ENCODE measurements at regions not wholly inside any gene's neighbourhood (a gene's known extent, or its start where the extent isn't known, plus 50 kb on each side); places are given as distances from the start of the nearest gene placed in this dataset.

- no peak for DNase-seq (ENCODE audit: low spot score)
- Histone ChIP-seq H2AFZ (ENCODE audit: low read length) (no peak overlapping the region), H3K9ac (ENCODE audit: insufficient read depth, low read depth, low read length) (no peak overlapping the region), H3K9me3 (ENCODE audit: low read length) (peaks cover 13% of the 10 kb centered on the region), H3K4me2 (ENCODE audit: low read depth, low read length) (no peak overlapping the region), H3K4me1 (ENCODE audit: insufficient read depth, low read length) (no peaks in the 10 kb centered on the region), H3K79me2 (ENCODE audit: insufficient read depth, low read length) (no peaks in the 10 kb centered on the region), H4K20me1 (ENCODE audit: insufficient read depth, low read length) (no peaks in the 10 kb centered on the region), H3K36me3 (replicated peaks in 1 of 2; ENCODE audit: control insufficient read depth in 1 of 2, insufficient read depth in 2 of 2, low read length in 2 of 2) (no peaks in the 10 kb centered on the region), H3K27me3 (ENCODE audit: control insufficient read depth in 1 of 2, insufficient read depth in 2 of 2, low read length in 2 of 2) (peaks cover 4 to 69% of the 10 kb centered on the region in 2 experiments; a peak in 4 of 5 replicates), H3K4me3 (replicated peaks in 1 of 3; ENCODE audit: insufficient read depth in 1 of 3, low read depth in 2 of 3, low read length in 3 of 3) (no peak overlapping the region), H3K27ac (ENCODE audit: extremely low read length, insufficient read depth, low read length) (no peak overlapping the region)
- CTCF ChIA-PET (ENCODE audit: low intra/inter-chr PET ratio, low total read pairs): no interaction called here
- no peak for TF ChIP-seq ZNF24 (IDR thresholded peaks at IDR 0.05)
- no peak for TF ChIP-seq ZKSCAN1 (IDR thresholded peaks at IDR 0.05; ENCODE audit: low read length)
- no peak for TF ChIP-seq E2F2 (CRISPR knock-in tag; IDR thresholded peaks at IDR 0.05; ENCODE audit: borderline replicate concordance)
- TF ChIP-seq ZNF710 (CRISPR knock-in tag; IDR thresholded peaks at IDR 0.05; ENCODE audit: borderline replicate concordance): no peak
- no peak for TF ChIP-seq IRF2 (CRISPR knock-in tag; IDR thresholded peaks at IDR 0.05)
- TF ChIP-seq RARA (CRISPR knock-in tag; IDR thresholded peaks at IDR 0.05): no peak
- TF ChIP-seq ZBTB7B (CRISPR knock-in tag; IDR thresholded peaks at IDR 0.05): no peak
- no peak for TF ChIP-seq HDAC1 (CRISPR knock-in tag; IDR thresholded peaks at IDR 0.05)
- no peak for TF ChIP-seq ZNF446 (CRISPR knock-in tag; IDR thresholded peaks at IDR 0.05)
- TF ChIP-seq ZIK1 (CRISPR knock-in tag; IDR thresholded peaks at IDR 0.05; ENCODE audit: borderline replicate concordance, low read depth): no peak
- no peak for TF ChIP-seq FOXK2 (IDR thresholded peaks at IDR 0.05)
- no peak for TF ChIP-seq ZNF775 (CRISPR knock-in tag; IDR thresholded peaks at IDR 0.05; ENCODE audit: borderline replicate concordance)
- no peak for TF ChIP-seq POGZ (CRISPR knock-in tag; IDR thresholded peaks at IDR 0.05)
- TF ChIP-seq BRCA1 (CRISPR knock-in tag; IDR thresholded peaks at IDR 0.05): no peak
- TF ChIP-seq NCOA5 (CRISPR knock-in tag; IDR thresholded peaks at IDR 0.05): no peak
- no peak for TF ChIP-seq SALL1 (CRISPR knock-in tag; IDR thresholded peaks at IDR 0.05)
- TF ChIP-seq DZIP1 (CRISPR knock-in tag; IDR thresholded peaks at IDR 0.05): no peak
- in situ Hi-C loops (cut with HindIII; ENCODE audit: extremely low pct_ligation_motif_present, low pct_unique_long_range_greater_than_20kb): no loop called here
- intact Hi-C loops (cut with micrococcal nuclease; ENCODE audit: unreplicated experiment): no loop called here
- no TSS peak for BruUV-seq (replicated peaks)
- no peak for FAIRE-seq
- POLR2A ChIA-PET: no interaction called here
- WGBS (ENCODE audit: low lambda C conversion rate): 32% methylated on average over 18 of the region's 23 CpGs
- ATAC-seq: no peak
Observed at GRCh38 chr4:3715855-3716630, 50.1 kb upstream of the ADRA2C start.
